ENCODE measurements at regions not wholly inside any gene's neighbourhood (a gene's known extent, or its start where the extent isn't known, plus 50 kb on each side); places are given as distances from the start of the nearest gene placed in this dataset.

GRCh38 chr2:42910645-42911405 is 118.4 kb upstream of the HAAO start:
- in situ Hi-C loops (cut with MboI; ENCODE audit: low sequenced_read_pairs), result no loop called here

GRCh38 chr2:42909966-42910365 is 117.6 kb upstream of the HAAO start:
- in situ Hi-C loops (cut with MboI; ENCODE audit: low sequenced_read_pairs), result no loop called here

GRCh38 chr2:42908518-42909200 is 116.3 kb upstream of the HAAO start:
- in situ Hi-C loops (cut with MboI; ENCODE audit: low sequenced_read_pairs), result no loop called here

DNA sequence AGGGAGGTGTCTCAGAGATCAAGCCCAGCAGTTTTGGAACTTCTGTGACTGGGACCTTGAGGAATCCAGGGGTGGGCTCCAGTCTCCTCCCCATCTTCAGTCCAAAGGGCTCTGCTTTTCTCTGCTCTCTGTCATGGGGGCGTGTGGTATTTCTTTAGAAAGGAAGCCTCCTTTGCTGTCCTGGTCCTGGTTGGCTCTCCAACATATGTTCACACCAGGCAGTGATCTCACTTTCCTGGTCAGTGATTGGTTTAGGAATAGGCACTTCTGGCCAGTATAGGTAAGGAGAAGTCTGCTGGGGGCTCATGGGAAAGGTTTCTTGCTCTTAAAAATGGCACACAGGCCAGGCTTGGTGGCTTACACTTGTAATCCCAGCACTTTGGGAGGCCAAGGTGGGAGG is 115.5 kb upstream of the HAAO start:
- in situ Hi-C loops (cut with MboI; ENCODE audit: low sequenced_read_pairs), result no loop called here

DNA sequence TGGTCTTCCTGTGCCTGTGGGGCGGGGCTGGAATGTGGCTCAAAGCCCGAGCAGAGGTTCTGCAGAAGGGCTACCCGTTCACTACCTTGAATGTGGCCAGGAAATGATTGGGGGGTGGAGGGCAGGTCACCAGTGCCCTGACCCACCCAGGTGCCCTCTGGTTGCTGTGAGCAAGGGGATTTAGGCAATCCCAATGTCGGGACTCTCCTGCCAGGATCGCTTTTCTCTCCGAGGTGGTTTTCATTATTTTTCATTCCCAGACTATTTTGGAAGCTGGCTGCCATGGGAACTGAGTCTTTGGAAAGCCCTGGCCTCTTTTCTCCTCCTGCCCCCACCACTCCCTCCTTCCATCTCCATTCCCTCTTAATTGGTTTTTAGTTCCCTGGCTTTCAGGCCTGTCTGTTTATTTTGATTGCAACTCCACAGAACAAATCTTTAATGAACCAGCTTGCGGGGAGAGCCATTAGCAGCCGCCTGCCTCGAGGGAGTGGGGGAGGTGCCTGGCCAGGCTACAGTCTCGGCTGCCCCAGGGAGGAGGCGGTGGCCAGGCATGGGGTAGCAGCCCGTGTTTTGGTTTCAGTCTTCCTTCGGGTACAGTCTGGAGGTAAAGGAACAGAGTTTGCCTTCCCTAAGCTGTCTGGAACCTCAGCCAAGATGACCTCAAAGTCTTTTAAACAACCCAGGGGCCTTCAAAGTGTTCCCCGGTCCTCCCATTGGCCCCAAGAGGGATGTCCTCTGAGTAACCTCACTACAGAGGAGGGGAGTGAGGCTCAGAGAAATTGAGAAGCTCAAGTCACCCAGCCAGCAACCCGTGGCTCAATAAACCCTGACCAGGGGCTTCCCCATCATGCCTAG is 114.4 kb upstream of the HAAO start:
- in situ Hi-C loops (cut with MboI; ENCODE audit: low sequenced_read_pairs), result no loop called here

DNA sequence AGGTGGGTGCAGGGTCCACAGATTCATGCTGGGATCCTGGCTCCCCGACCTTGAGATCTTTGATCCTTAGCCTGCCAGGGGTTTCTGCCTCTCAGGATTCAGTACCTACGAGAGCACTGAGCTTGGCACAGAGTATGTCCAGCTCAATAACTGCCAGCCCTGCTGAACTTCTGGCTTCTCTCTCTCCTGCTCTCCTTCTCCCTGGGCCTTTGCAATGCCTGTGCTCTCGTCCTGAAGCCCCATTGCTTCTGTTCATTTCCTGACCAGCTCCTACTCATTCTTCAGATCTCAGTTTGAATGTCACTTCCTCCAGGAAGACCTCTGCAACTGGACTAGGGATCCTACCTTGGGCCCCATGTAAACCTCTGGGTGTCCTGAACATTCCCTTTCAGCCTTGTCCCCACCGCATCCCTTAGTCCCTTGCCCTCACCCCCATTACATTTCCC is 113.8 kb upstream of the HAAO start:
- in situ Hi-C loops (cut with MboI; ENCODE audit: low sequenced_read_pairs), result no loop called here

DNA sequence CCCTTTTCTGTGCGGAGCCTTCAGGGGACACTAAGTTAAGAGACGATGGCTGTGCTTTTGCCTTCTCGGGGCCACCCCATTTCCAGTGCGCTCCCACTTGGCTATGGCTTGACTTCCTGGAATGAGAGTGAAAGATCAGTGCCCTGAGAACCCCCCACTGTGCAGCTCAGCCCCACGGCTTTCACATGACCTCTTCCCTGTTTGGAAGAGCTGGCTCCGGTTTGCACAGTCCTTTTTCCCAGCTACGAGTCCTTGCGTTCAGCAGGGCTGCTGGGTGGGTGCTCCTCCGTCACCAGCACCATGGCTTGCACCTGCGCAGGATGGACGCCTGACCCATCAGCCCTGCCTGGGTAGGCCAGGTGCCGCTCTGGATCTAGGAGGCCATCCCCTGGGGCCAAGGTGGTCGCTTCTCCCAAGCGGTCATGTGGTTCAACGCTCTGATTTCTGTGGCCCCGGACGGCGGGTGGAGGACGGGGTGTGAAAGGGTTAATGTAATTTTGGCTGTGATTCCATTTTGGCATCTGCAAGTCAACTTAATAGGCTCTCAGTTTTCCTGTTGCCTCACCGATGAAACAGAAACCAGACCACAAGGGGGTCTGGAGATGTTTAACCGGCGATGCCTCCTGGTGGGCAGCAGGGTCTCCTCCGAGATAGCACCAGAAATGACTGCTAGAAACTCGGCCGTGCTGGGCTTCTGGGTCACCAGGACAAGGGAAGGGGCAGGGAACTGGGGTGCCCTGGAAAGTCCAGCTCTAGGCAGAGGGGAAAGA is 113.1 kb upstream of the HAAO start:
- in situ Hi-C loops (cut with MboI; ENCODE audit: low sequenced_read_pairs), result no loop called here

DNA sequence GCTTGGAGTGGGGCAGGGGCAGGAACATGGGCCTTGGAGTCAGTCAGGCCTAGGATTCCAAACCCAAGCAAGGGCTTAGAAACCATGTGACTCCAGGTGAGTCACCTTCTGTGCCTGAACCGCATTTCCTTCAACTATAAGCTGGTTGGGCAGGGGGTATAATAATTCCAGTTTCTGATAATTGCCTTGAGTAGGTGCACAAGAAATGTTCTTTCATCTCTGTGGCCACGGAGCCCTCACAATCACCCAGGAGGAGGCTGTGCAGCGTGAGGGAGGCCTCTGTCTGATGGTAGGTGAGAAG is 112.1 kb upstream of the HAAO start:
- in situ Hi-C loops (cut with MboI; ENCODE audit: low sequenced_read_pairs), result no loop called here

- in situ Hi-C loops (cut with MboI; ENCODE audit: low sequenced_read_pairs), result no loop called here
These were observed 111.6 kb upstream of the HAAO start for GRCh38 chr2:42903821-42904575.

DNA sequence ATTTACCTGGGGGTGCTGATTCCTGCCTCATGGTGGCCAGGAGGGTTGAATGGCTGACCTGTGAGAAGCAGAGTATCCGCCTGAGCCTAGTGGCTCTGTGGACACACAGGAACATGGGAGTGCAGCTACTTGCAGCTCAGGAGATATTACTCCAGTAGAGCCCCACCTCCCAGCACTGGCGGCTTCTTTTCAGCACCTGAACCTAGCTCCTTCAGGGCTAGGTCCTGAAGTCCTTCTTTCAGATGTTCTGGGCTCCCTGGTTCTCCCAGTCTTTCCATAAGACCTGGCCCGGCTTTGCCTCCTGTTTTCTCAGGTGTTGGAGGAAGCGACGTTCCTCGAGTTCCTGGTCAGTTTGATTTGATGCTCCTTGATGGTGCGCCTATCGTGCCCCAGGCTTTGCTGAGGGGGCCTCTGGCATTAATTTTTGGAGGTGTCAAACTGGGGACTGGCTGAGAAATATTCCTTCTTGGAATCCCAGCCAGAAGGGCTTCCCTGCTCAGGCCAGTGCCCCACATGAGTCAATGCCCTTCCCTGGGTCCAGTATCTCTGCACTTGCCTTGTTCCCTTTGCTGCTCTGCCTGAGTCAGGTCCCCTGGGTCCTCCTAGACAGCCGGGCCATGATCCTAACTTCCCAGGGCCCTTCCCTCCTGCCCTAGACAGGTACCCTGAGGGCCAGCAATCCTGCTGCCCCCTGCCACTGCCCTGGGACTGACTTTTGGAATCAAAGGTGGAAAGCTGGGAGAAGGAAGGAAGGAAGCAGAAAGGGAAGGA is 110.7 kb upstream of the HAAO start:
- in situ Hi-C loops (cut with MboI; ENCODE audit: low sequenced_read_pairs), result no loop called here

DNA sequence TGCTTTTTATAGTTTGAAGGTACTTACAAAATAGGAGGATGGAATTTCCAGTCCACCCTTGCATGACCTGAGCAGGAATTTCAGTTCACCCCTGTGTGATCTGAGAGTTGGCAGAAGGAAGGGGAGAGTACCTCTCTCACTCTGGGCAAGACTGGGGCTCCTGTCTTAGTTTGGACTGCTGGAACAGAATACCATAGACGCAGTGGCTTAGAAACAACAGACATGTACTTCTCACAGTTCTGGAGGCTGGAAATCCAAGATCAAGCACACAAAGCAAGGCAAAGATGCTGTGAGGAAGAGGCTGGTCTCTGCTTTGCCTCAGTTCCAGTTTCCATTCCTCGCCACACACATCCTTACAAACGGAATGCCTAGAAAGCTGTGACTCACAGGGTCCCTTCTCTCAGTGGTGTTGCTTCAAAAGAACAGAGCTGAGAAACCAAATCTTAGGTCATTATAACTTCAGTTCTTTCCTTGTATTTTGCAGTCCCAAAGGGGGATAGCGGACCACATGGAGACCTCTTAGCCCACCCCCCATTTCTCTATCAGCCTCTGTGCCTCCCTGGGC is 108.8 kb upstream of the HAAO start:
- in situ Hi-C loops (cut with MboI; ENCODE audit: low sequenced_read_pairs), result no loop called here

GRCh38 chr2:42900289-42900891 is 108.0 kb upstream of the HAAO start:
- in situ Hi-C loops (cut with MboI; ENCODE audit: low sequenced_read_pairs), result no loop called here

DNA sequence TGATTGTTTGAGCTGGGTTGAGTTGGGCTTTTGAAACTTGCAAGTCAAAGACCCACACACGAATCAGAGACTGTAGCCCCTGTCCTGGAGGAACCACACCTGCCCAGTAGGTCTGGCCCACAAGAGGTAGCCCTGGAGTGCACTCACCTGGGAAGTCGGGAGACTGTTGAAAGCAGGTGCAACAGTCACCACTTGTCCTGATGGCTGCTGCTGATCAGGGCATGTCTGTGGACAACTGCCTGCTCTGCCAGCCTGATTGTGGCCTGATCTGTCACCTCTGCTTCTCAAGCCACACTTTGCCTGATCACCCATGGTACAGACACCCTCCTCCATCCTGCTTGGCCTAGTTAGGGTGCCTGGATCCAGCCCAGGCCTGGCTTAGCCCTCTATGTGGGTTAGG is 105.0 kb upstream of the HAAO start:
- in situ Hi-C loops (cut with MboI; ENCODE audit: low sequenced_read_pairs), result no loop called here

- in situ Hi-C loops (cut with MboI; ENCODE audit: low sequenced_read_pairs), result no loop called here
These were observed 103.4 kb upstream of the HAAO start for GRCh38 chr2:42895791-42896135.

DNA sequence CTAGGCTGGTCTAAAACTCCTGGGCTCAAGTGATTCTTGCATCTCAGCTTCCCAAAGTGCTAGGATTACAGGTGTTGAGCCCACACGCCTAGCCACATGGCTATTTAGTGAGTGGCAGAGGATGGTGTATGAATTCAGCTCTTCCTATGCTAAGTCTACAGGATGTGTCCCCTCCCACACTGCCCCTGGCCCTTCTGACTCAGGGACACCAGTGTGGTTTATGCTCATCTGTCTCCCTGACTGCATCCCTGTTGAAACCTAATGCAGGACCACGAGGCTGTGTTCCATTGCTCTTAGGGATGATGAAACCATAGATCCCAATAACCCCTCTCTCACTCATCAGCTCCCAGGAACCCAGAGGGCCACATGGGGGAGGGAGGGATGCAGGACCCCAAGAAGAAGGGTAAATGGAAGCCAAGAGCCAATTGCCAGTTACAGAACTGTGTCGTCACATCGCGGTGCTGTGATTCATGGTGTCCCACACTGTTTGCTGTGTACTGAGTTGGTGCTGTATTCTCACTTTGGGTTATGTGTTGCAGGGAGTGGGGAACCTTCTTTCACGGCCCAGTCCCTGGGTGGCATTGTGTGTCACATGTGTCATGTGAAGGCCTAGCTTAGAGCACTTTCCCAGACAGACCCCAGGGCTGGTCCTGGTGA is 102.9 kb upstream of the HAAO start:
- in situ Hi-C loops (cut with MboI; ENCODE audit: low sequenced_read_pairs), result no loop called here

GRCh38 chr2:42893047-42893758 is 100.8 kb upstream of the HAAO start:
- in situ Hi-C loops (cut with MboI; ENCODE audit: low sequenced_read_pairs), result no loop called here

- in situ Hi-C loops (cut with MboI; ENCODE audit: low sequenced_read_pairs), result no loop called here
These were observed 98.5 kb upstream of the HAAO start for GRCh38 chr2:42890791-42891355.
